OCI-LY1 (cell line): ENCODE measurements at regions not wholly inside any gene's neighbourhood (a gene's known extent, or its start where the extent isn't known, plus 50 kb on each side); places are given as distances from the start of the nearest gene placed in this dataset.

Source experiments
- H2AFZ ChIP-seq: fragments of 200-600 bp; sonication (generic), shearing (Covaris generic); 2 replicates; pipeline ENCODE4 v1.6.0; 2014; ENCODE audit warnings: antibody characterized with exemption, mild to moderate bottlenecking, low read length
- H3F3A ChIP-seq: fragments of 200-600 bp; sonication (generic), shearing (Covaris generic); 2 replicates; pipeline ENCODE4 v1.6.0; 2014; ENCODE audit warnings: mild to moderate bottlenecking, antibody characterized with exemption, low read length, moderate library complexity; ENCODE audit not compliant: insufficient read depth
- H3K27ac ChIP-seq: fragments of 200-600 bp; sonication (generic); 2 replicates; pipeline ENCODE4 v1.5.1; 2014; ENCODE audit warnings: low read length, mixed run types, mild to moderate bottlenecking, low read depth; ENCODE audit not compliant: poor library complexity, severe bottlenecking
- H3K27me3 ChIP-seq: fragments of 200-600 bp; sonication (generic); 2 replicates; pipeline ENCODE4 v1.6.0; 2014; ENCODE audit warnings: antibody characterized with exemption, mild to moderate bottlenecking, low read length, moderate library complexity; ENCODE audit not compliant: insufficient read depth
- H3K36me3 ChIP-seq: fragments of 200-600 bp; sonication (generic); 2 replicates; pipeline ENCODE4 v1.6.1; 2014; ENCODE audit warnings: mild to moderate bottlenecking, antibody characterized with exemption, low read length, moderate library complexity, mixed read lengths; ENCODE audit not compliant: insufficient read depth
- H3K4me1 ChIP-seq: fragments of 200-600 bp; sonication (generic); 2 replicates; pipeline ENCODE4 v1.5.1; 2014; ENCODE audit warnings: mild to moderate bottlenecking, low read length, moderate library complexity; ENCODE audit not compliant: insufficient read depth, severe bottlenecking
- H3K4me2 ChIP-seq: fragments of 200-600 bp; sonication (generic), shearing (Covaris generic); 2 replicates; pipeline ENCODE4 v1.6.1; 2014; ENCODE audit warnings: low read length
- H3K4me3 ChIP-seq: fragments of 200-600 bp; sonication (generic); 2 replicates; pipeline ENCODE4 v1.5.1; 2014; ENCODE audit warnings: low read length, low read depth, mild to moderate bottlenecking, mixed read lengths; ENCODE audit not compliant: poor library complexity, severe bottlenecking
- H3K79me2 ChIP-seq: fragments of 200-600 bp; shearing (Covaris generic); 2 replicates; pipeline ENCODE4 v1.6.1; 2016; ENCODE audit warnings: mixed run types, low read length, mixed read lengths; ENCODE audit not compliant: insufficient read depth
- H3K9ac ChIP-seq: fragments of 200-600 bp; sonication (generic), shearing (Covaris generic); 2 replicates; pipeline ENCODE4 v1.6.1; 2014; ENCODE audit warnings: mild to moderate bottlenecking, low read length, mixed read lengths
- H3K9me2 ChIP-seq: fragments of 200-600 bp; sonication (generic), shearing (Covaris generic); 2 replicates; pipeline ENCODE4 v1.6.1; 2014; ENCODE audit warnings: low read depth, mild to moderate bottlenecking, low read length, mixed read lengths
- H3K9me3 ChIP-seq: fragments of 200-600 bp; shearing (Covaris generic); 2 replicates; pipeline ENCODE4 v1.6.1; 2014; ENCODE audit warnings: low read length, mixed read lengths
- H4K20me1 ChIP-seq: fragments of 200-600 bp; sonication (generic), shearing (Covaris generic); 2 replicates; pipeline ENCODE4 v1.6.0; 2016; ENCODE audit warnings: mild to moderate bottlenecking, low read length; ENCODE audit not compliant: insufficient read depth
- EZH2 ChIP-seq: fragments of 200-600 bp; sonication (generic), shearing (Covaris generic); IDR thresholded peaks from 2 replicates; pipeline ENCODE4 v1.8.0; 2017; ENCODE audit warnings: borderline replicate concordance, mixed run types, mild to moderate bottlenecking, antibody characterized with exemption, low read length, moderate library complexity, mixed read lengths
- TF ChIP-seq, protein P1 (sequence below): fragments of 200-600 bp; sonication (generic), shearing (Covaris generic); IDR thresholded peaks from 2 replicates; pipeline ENCODE4 v1.5.1; 2017; ENCODE audit warnings: mild to moderate bottlenecking, antibody characterized with exemption, low read length, moderate library complexity, mixed read lengths

DNA sequence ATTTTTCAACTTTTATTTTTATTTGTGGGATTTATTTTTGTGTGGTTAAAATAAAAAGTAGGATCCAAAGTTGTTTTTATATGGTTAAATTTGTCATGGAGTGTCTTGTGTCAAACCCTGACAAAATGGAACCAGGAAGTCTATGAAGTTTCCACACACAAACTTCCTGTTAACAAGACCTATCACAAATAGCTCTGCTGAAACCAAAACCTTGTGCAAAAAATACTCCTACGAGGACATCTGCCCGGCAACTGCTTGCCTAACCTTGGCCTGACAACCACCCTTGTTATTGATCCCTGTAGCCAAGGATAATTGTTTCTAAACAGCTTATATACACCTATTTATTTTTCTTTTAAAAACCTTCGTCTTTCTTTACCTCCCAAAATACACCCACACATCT is 389.6 kb downstream of the TRIB2 start:
- Histone ChIP-seq H4K20me1 (no peaks in the 10 kb centered on the region), H3K36me3 (no peaks in the 10 kb centered on the region), H3K9me2 (no peaks in the 10 kb centered on the region), H3K27me3 (no peaks in the 10 kb centered on the region), H3K4me1 (no peaks in the 10 kb centered on the region), H3K79me2 (no peaks in the 10 kb centered on the region), H3K4me2 (no peak overlapping the region), H3K27ac (no peak overlapping the region), H3K9me3 (no peaks in the 10 kb centered on the region), H3F3A (no peaks in the 10 kb centered on the region), H3K4me3 (no peak overlapping the region), H3K9ac (no peak overlapping the region), H2AFZ (no peak overlapping the region)
- TF ChIP-seq, protein P1, sequence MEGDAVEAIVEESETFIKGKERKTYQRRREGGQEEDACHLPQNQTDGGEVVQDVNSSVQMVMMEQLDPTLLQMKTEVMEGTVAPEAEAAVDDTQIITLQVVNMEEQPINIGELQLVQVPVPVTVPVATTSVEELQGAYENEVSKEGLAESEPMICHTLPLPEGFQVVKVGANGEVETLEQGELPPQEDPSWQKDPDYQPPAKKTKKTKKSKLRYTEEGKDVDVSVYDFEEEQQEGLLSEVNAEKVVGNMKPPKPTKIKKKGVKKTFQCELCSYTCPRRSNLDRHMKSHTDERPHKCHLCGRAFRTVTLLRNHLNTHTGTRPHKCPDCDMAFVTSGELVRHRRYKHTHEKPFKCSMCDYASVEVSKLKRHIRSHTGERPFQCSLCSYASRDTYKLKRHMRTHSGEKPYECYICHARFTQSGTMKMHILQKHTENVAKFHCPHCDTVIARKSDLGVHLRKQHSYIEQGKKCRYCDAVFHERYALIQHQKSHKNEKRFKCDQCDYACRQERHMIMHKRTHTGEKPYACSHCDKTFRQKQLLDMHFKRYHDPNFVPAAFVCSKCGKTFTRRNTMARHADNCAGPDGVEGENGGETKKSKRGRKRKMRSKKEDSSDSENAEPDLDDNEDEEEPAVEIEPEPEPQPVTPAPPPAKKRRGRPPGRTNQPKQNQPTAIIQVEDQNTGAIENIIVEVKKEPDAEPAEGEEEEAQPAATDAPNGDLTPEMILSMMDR, result no peak
- no peak for TF ChIP-seq EZH2

- TF ChIP-seq EZH2, result no peak
- TF ChIP-seq, protein P1, result no peak
- no peaks in the 10 kb centered on the region for H3K9me3 ChIP-seq
- no peak overlapping the region for H2AFZ ChIP-seq
- H3K79me2 ChIP-seq, result no peaks in the 10 kb centered on the region
- H3K4me1 ChIP-seq, result no peaks in the 10 kb centered on the region
- H3K4me2 ChIP-seq, result no peak overlapping the region
- no peaks in the 10 kb centered on the region for H3K9me2 ChIP-seq
- no peaks in the 10 kb centered on the region for H3F3A ChIP-seq
- H3K9ac ChIP-seq, result no peak overlapping the region
- H3K27me3 ChIP-seq, result no peaks in the 10 kb centered on the region
- no peaks in the 10 kb centered on the region for H3K36me3 ChIP-seq
- no peaks in the 10 kb centered on the region for H4K20me1 ChIP-seq
- H3K27ac ChIP-seq, result no peak overlapping the region
- no peak overlapping the region for H3K4me3 ChIP-seq
These were observed 392.8 kb downstream of the TRIB2 start for GRCh38 chr2:13109516-13109915.

DNA sequence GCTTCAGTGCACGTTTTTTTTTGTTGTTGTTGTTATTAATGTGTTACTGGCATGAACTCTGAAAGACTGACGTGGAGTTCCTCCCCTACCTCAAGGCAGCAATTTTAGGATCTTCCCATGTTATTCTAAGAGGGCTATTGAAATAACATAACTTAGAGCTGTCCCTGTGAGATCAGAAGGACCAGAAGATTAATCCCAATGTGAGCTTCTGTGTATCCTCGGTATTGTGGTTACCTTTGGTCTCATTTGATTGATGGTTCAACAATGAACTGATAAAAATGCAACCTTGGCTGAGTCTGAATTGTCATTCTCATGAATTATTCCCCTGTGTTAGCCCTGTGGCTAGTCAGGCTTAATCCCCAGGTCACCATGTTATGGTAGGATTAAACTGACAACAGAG is 394.1 kb downstream of the TRIB2 start:
- Histone ChIP-seq H3K79me2 (no peaks in the 10 kb centered on the region), H3K9ac (no peak overlapping the region), H3K9me3 (no peaks in the 10 kb centered on the region), H3F3A (no peaks in the 10 kb centered on the region), H4K20me1 (no peaks in the 10 kb centered on the region), H3K4me1 (no peaks in the 10 kb centered on the region), H3K27ac (no peak overlapping the region), H3K9me2 (no peaks in the 10 kb centered on the region), H3K4me3 (no peak overlapping the region), H2AFZ (no peak overlapping the region), H3K4me2 (no peak overlapping the region), H3K27me3 (no peaks in the 10 kb centered on the region), H3K36me3 (no peaks in the 10 kb centered on the region)
- TF ChIP-seq, protein P1, result no peak
- no peak for TF ChIP-seq EZH2
